ENCODE measurements at regions not wholly inside any gene's neighbourhood (a gene's known extent, or its start where the extent isn't known, plus 50 kb on each side); places are given as distances from the start of the nearest gene placed in this dataset.

DNA sequence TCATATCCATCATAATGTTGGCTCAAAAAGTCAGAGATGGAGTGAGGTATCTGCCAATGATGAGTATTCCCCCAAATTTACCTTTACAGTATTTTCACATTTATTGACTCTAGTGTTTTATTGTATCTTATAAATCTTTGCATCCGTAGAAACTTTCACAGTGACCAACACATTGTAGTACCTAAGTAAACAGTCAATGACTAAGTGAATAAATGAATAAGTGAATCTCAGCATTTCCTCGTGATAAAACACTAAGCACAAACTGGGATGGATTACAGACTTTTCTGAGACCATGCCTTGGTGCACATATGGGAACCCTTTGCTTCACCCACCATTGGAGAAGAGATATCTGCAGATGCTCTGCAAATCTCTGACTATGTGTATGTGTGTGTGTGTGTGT is 429.9 kb downstream of the NR4A2 start:
- TF ChIP-seq, protein P1, sequence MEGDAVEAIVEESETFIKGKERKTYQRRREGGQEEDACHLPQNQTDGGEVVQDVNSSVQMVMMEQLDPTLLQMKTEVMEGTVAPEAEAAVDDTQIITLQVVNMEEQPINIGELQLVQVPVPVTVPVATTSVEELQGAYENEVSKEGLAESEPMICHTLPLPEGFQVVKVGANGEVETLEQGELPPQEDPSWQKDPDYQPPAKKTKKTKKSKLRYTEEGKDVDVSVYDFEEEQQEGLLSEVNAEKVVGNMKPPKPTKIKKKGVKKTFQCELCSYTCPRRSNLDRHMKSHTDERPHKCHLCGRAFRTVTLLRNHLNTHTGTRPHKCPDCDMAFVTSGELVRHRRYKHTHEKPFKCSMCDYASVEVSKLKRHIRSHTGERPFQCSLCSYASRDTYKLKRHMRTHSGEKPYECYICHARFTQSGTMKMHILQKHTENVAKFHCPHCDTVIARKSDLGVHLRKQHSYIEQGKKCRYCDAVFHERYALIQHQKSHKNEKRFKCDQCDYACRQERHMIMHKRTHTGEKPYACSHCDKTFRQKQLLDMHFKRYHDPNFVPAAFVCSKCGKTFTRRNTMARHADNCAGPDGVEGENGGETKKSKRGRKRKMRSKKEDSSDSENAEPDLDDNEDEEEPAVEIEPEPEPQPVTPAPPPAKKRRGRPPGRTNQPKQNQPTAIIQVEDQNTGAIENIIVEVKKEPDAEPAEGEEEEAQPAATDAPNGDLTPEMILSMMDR (IDR thresholded peaks at IDR 0.05): no peak
- no peak for TF ChIP-seq EZH2 (IDR thresholded peaks at IDR 0.05; ENCODE audit: borderline replicate concordance, insufficient read depth, low read depth, low read length, poor library complexity, severe bottlenecking)

Data from B cell (primary cell).